CD4-positive, alpha-beta T cell treated with Interleukin-17A for 1 hour (primary cell): ENCODE measurements at regions not wholly inside any gene's neighbourhood (a gene's known extent, or its start where the extent isn't known, plus 50 kb on each side); places are given as distances from the start of the nearest gene placed in this dataset.

Experiments
- DNase-seq: peaks from one replicate; pipeline ENCODE4 v3.0.0-alpha.2; 2020

GRCh38 chr5:124088289-124089032, 576.5 kb downstream of the CSNK1G3 start:
- DNase-seq, result no peak

GRCh38 chr5:124087752-124088151, 575.8 kb downstream of the CSNK1G3 start:
- no peak for DNase-seq

GRCh38 chr5:124080256-124080655, 568.3 kb downstream of the CSNK1G3 start:
- DNase-seq, result no peak

GRCh38 chr5:124079062-124079461, 567.1 kb downstream of the CSNK1G3 start:
- no peak for DNase-seq

- DNase-seq, result no peak
Observed at GRCh38 chr5:124074500-124074899, 562.5 kb downstream of the CSNK1G3 start.

GRCh38 chr5:124072570-124072969, 560.6 kb downstream of the CSNK1G3 start:
- DNase-seq, result no peak

GRCh38 chr5:124071039-124071438, 559.1 kb downstream of the CSNK1G3 start:
- no peak for DNase-seq

- DNase-seq, result no peak
Observed at GRCh38 chr5:124065508-124065907, 553.5 kb downstream of the CSNK1G3 start.

- DNase-seq, result no peak
Observed at GRCh38 chr5:124064956-124065355, 553.0 kb downstream of the CSNK1G3 start.

GRCh38 chr5:124061663-124062062, 549.7 kb downstream of the CSNK1G3 start:
- no peak for DNase-seq

GRCh38 chr5:124061068-124061430, 549.1 kb downstream of the CSNK1G3 start:
- no peak for DNase-seq

GRCh38 chr5:124060413-124061067, 548.6 kb downstream of the CSNK1G3 start:
- no peak for DNase-seq

GRCh38 chr5:124060011-124060410, 548.0 kb downstream of the CSNK1G3 start:
- no peak for DNase-seq

- DNase-seq, result no peak
Observed at GRCh38 chr5:124059200-124059599, 547.2 kb downstream of the CSNK1G3 start.

GRCh38 chr5:124057724-124058231, 545.8 kb downstream of the CSNK1G3 start:
- DNase-seq, result no peak

- peak; percentile 2 for DNase-seq
Observed at GRCh38 chr5:124056991-124057723, 545.2 kb downstream of the CSNK1G3 start.

GRCh38 chr5:124056326-124056990, 544.5 kb downstream of the CSNK1G3 start:
- no peak for DNase-seq

- no peak for DNase-seq
Observed at GRCh38 chr5:124055751-124056150, 543.8 kb downstream of the CSNK1G3 start.

GRCh38 chr5:124054564-124054963, 542.6 kb downstream of the CSNK1G3 start:
- no peak for DNase-seq

- no peak for DNase-seq
Observed at GRCh38 chr5:124053340-124053739, 541.4 kb downstream of the CSNK1G3 start.

- DNase-seq, result no peak
Observed at GRCh38 chr5:124052201-124052600, 540.2 kb downstream of the CSNK1G3 start.

- no peak for DNase-seq
Observed at GRCh38 chr5:124050120-124050770, 538.3 kb downstream of the CSNK1G3 start.

GRCh38 chr5:124045412-124045811, 533.4 kb downstream of the CSNK1G3 start:
- no peak for DNase-seq
